Colonic mucosa (tissue), 4 donors: ENCODE measurements at regions not wholly inside any gene's neighbourhood (a gene's known extent, or its start where the extent isn't known, plus 50 kb on each side); places are given as distances from the start of the nearest gene placed in this dataset.
A peak's percentile ranks its signal among the peaks of the same experiment; 100 is the strongest.

Source experiments
- DNase-seq: peaks from one replicate; pipeline ENCODE4 v3.0.0-alpha.2; 2020
- H3K27ac ChIP-seq: fragments of 200-600 bp; one replicate; pipeline ENCODE4 v1.8.0; 2021
- H3K27me3 ChIP-seq: fragments of 200-600 bp; one replicate; pipeline ENCODE4 v1.8.0; 2021
- H3K36me3 ChIP-seq: fragments of 200-600 bp; one replicate; pipeline ENCODE4 v1.8.0; 2021
- H3K4me1 ChIP-seq: fragments of 200-600 bp; one replicate; pipeline ENCODE4 v1.8.0; 2021; ENCODE audit warnings: mild to moderate bottlenecking
- H3K4me3 ChIP-seq: fragments of 200-600 bp; one replicate; pipeline ENCODE4 v1.8.0; 2021
- H3K9ac ChIP-seq, 2 donors: one replicate each; pipeline ENCODE4 v1.7.0; 2013; ENCODE audit warnings: control low read depth in 2 of 2, low read depth in 2 of 2, low read length in 2 of 2
- H3K9me3 ChIP-seq: fragments of 200-600 bp; one replicate; pipeline ENCODE4 v1.8.0; 2021
- intact Hi-C: fragments of 100-400 bp; cut with DNase I; formaldehyde crosslinking; loops from one replicate; pipeline ENCODE4 v1.14.1; 2022
- TF ChIP-seq, protein P1 (sequence below): fragments of 200-600 bp; IDR thresholded peaks from one replicate; pipeline ENCODE4 v1.8.0; 2022; ENCODE audit warnings: antibody characterized with exemption, mild to moderate bottlenecking
- donor health status: healthy.
- donor health status: DM: no; HTN: no; CAD: no.
- donor health status: DM: no; HTN: no; CAD: no.

DNA sequence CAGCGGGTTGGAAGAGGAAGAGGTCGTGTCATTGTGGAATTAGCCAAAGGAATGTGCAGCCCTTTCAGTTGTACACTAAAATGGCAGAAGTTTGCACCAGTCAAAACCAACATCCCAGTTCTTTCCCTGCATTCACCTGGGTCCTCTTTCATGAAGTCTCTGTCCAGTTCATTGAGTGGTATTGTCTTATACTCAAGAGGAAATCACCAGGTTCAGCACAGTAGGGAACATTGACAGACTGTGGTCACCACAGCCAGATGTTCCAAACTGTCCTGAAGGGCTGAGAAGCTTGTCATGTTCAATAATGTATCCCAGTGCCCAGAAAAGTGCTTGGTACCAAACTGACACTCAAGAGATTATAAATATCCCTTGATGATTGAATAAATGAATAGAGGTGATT, 131.6 kb downstream of the GLUL start:
- TF ChIP-seq, protein P1, sequence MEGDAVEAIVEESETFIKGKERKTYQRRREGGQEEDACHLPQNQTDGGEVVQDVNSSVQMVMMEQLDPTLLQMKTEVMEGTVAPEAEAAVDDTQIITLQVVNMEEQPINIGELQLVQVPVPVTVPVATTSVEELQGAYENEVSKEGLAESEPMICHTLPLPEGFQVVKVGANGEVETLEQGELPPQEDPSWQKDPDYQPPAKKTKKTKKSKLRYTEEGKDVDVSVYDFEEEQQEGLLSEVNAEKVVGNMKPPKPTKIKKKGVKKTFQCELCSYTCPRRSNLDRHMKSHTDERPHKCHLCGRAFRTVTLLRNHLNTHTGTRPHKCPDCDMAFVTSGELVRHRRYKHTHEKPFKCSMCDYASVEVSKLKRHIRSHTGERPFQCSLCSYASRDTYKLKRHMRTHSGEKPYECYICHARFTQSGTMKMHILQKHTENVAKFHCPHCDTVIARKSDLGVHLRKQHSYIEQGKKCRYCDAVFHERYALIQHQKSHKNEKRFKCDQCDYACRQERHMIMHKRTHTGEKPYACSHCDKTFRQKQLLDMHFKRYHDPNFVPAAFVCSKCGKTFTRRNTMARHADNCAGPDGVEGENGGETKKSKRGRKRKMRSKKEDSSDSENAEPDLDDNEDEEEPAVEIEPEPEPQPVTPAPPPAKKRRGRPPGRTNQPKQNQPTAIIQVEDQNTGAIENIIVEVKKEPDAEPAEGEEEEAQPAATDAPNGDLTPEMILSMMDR, result no peak
- no peak for DNase-seq
- H3K27me3 ChIP-seq, result no peaks in the 10 kb centered on the region
- H3K9ac ChIP-seq, result no peak overlapping the region
- no peaks in the 10 kb centered on the region for H3K9me3 ChIP-seq
- no peaks in the 10 kb centered on the region for H3K4me1 ChIP-seq
- no peak overlapping the region for H3K4me3 ChIP-seq
- H3K36me3 ChIP-seq, result no peaks in the 10 kb centered on the region
- H3K27ac ChIP-seq, result no peak overlapping the region
- intact Hi-C loops, result no loop called here

DNA sequence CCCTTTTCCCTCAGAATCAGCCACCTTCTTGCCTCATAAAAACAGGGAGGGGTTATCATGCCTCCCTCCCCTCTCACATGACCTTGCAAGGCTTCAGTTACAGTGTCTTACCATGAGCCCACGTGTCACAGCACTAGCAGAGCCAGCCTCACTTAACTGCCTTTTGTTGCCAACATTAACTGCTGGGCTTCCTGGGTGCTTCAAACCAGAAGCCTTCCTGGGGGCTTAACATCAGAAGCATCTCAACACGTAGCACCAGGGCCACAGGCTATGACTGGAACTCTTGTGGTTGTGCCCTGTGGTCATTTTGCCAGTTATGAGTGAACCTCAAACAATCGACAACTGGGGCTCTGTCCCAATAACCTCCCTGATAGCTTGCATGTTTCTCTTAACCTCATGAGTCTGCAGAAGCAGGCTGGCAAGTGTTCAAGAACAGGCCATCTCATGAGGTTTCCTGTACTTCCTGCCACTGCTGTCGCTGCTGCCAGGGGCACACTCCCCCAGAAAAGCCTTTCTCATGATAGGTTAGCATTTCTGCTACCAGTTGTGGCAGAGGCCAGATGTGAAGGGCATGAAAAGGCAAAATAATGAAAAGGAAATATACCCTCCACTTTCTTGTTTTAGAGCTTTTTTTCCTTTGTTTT, 132.2 kb downstream of the GLUL start:
- Histone ChIP-seq H3K36me3 (no peaks in the 10 kb centered on the region), H3K4me1 (no peaks in the 10 kb centered on the region), H3K27ac (no peak overlapping the region), H3K9ac (no peak overlapping the region), H3K27me3 (no peaks in the 10 kb centered on the region), H3K4me3 (no peak overlapping the region), H3K9me3 (no peaks in the 10 kb centered on the region)
- TF ChIP-seq, protein P1, result no peak
- intact Hi-C loops, result no loop called here
- DNase-seq, result peak; percentile 44

DNA sequence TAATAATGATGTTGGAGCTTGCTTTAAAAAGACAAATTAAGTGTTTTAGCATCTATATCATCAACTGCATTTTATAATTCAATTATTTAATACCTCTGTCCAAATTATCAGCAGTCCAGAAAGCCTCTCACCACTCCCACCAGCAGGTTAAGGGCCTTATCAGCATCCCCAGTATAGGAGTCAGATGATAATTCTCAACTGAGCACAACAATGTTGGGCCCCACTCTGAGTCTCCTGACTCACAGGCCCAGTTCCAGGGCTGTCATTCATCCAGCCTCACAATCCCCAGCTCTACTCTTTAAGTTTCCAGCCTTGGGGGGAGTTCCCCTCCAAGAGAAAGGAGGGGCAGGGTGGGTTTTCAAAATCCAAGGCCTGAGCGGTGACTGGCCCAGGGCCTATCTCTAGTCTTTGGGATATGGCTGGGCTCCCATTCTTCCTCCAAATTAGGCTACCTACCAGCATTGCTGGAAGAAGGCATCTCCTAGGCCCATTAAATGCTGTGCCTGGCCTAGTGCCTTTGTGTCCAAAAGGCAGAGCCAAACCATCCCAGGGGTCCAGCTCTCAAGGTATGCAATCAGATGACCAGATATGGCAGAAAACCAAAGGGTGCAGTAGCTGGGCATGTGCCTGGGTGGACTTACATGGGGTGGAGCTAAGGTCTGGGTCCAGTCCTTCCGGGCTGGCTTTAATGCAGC, 134.1 kb downstream of the GLUL start:
- H3K36me3 ChIP-seq, result no peaks in the 10 kb centered on the region
- no peak for DNase-seq
- H3K27me3 ChIP-seq, result no peaks in the 10 kb centered on the region
- H3K4me1 ChIP-seq, result no peaks in the 10 kb centered on the region
- TF ChIP-seq, protein P1, result no peak
- no peak overlapping the region for H3K4me3 ChIP-seq
- no peaks in the 10 kb centered on the region for H3K9me3 ChIP-seq
- no peak overlapping the region for H3K9ac ChIP-seq
- no peak overlapping the region for H3K27ac ChIP-seq
- intact Hi-C loops, result no loop called here

DNA sequence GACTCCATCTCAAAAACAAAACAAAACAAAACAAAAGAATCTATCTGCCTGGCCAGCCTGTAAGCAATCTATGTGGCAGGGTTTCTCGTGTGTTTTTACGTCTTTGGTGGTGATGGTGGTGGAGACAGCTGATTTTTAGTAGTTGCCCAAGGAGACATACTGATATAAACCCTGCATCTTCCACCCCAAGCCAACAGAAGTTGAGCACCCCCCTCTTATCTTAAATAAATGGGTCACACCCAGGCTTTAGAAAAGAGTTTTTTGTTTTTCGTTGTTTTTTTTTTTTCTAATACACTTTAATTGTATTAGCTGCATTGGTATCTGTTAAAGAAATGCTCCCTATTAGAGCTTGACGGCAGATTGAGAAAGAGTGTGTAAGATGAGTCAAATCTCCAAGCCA, 134.7 kb downstream of the GLUL start:
- no peaks in the 10 kb centered on the region for H3K27me3 ChIP-seq
- no peak overlapping the region for H3K9ac ChIP-seq
- TF ChIP-seq, protein P1, result no peak
- H3K9me3 ChIP-seq, result no peaks in the 10 kb centered on the region
- no peaks in the 10 kb centered on the region for H3K36me3 ChIP-seq
- H3K27ac ChIP-seq, result no peak overlapping the region
- H3K4me3 ChIP-seq, result no peak overlapping the region
- H3K4me1 ChIP-seq, result no peaks in the 10 kb centered on the region
- intact Hi-C loops, result no loop called here
- no peak for DNase-seq

DNA sequence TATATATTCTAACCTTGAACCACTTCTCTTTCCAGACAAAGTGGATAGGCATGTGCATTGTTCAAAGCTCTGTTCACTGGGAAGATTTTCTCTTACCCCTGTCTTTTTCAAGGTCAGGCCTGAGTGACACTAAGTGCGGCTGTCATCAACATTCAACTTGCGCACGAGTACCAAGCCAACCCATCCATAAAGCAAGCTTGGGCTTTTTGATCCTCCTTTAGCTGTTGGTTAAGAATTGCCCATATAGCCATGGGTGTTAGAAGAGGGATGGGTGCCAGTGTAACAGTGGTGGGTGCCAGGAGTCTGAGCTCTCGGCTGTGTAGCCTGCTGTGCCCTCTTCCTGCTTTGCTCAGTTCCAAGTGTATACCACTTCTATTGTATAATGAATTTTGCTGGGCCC, 136.1 kb downstream of the GLUL start:
- Histone ChIP-seq H3K9ac (no peak overlapping the region), H3K4me1 (no peaks in the 10 kb centered on the region), H3K36me3 (no peaks in the 10 kb centered on the region), H3K27me3 (no peaks in the 10 kb centered on the region), H3K4me3 (no peak overlapping the region), H3K9me3 (no peaks in the 10 kb centered on the region), H3K27ac (no peak overlapping the region)
- intact Hi-C loops, result no loop called here
- DNase-seq, result no peak
- TF ChIP-seq, protein P1, result no peak
